ENCODE measurements at regions not wholly inside any gene's neighbourhood (a gene's known extent, or its start where the extent isn't known, plus 50 kb on each side); places are given as distances from the start of the nearest gene placed in this dataset.

- Histone ChIP-seq H3K4me2 (replicated peaks; ENCODE audit: low read depth, low read length, poor library complexity, severe bottlenecking) (no peak overlapping the region), H3K36me3 (replicated peaks in 1 of 2; ENCODE audit: control extremely low read depth in 1 of 2, control insufficient read depth in 1 of 2, extremely low read depth in 1 of 2, insufficient read depth in 2 of 2, low read length in 1 of 2) (no peaks in the 10 kb centered on the region), H3K27ac (ENCODE audit: low read length in 2 of 2) (no peak overlapping the region), H2AFZ (ENCODE audit: insufficient read depth, low read depth, low read length, poor library complexity, severe bottlenecking) (no peak overlapping the region), H3K9me3 (ENCODE audit: control extremely low read depth in 1 of 3, control insufficient read depth in 2 of 3, insufficient read depth in 1 of 3, low read length in 2 of 3) (no peaks in the 10 kb centered on the region), H3K4me3 (ENCODE audit: control extremely low read depth in 1 of 5, extremely low read depth in 1 of 5, insufficient read depth in 1 of 5, low read depth in 2 of 5, low read length in 4 of 5) (no peak overlapping the region), H3K79me2 (ENCODE audit: control insufficient read depth, insufficient read depth, low read length) (no peaks in the 10 kb centered on the region), H4K20me1 (ENCODE audit: control insufficient read depth, insufficient read depth, low read length, poor library complexity, severe bottlenecking) (no peaks in the 10 kb centered on the region), H3K27me3 (replicated peaks in 1 of 4; ENCODE audit: control extremely low read depth in 1 of 4, control insufficient read depth in 3 of 4, insufficient read depth in 4 of 4, low read length in 3 of 4) (no peaks in the 10 kb centered on the region), H3K4me1 (ENCODE audit: control insufficient read depth in 2 of 2, insufficient read depth in 2 of 2, low read length in 2 of 2) (no peaks in the 10 kb centered on the region), H3K9ac (ENCODE audit: low read length) (no peak overlapping the region)
- DNase-seq (no peak), ATAC-seq (ENCODE audit: low read depth) (no peak)
- TF ChIP-seq, protein P1, sequence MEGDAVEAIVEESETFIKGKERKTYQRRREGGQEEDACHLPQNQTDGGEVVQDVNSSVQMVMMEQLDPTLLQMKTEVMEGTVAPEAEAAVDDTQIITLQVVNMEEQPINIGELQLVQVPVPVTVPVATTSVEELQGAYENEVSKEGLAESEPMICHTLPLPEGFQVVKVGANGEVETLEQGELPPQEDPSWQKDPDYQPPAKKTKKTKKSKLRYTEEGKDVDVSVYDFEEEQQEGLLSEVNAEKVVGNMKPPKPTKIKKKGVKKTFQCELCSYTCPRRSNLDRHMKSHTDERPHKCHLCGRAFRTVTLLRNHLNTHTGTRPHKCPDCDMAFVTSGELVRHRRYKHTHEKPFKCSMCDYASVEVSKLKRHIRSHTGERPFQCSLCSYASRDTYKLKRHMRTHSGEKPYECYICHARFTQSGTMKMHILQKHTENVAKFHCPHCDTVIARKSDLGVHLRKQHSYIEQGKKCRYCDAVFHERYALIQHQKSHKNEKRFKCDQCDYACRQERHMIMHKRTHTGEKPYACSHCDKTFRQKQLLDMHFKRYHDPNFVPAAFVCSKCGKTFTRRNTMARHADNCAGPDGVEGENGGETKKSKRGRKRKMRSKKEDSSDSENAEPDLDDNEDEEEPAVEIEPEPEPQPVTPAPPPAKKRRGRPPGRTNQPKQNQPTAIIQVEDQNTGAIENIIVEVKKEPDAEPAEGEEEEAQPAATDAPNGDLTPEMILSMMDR (IDR thresholded peaks at IDR 0.05) = no peak
- TF ChIP-seq EZH2 (IDR thresholded peaks at IDR 0.05; ENCODE audit: borderline replicate concordance, insufficient read depth, low read depth, low read length, poor library complexity, severe bottlenecking) = no peak
- Mint-ChIP-seq H3K27me3 (no peaks in the 10 kb centered on the region), H3K27ac (no peak overlapping the region), H3K4me1 (no peaks in the 10 kb centered on the region), H3K4me3 (no peak overlapping the region), H3K9me3 (ENCODE audit: insufficient read depth) (no peaks in the 10 kb centered on the region)
- WGBS (ENCODE audit: insufficient coverage) = 93% methylated on average over 5 of the region's 8 CpGs
- ChIA-PET CTCF (no interaction called here), POLR2A (no interaction called here)
- intact Hi-C loops (cut with micrococcal nuclease) = no loop called here
Observed at GRCh38 chr5:17020678-17021601, 84.9 kb upstream of the MYO10 start.

DNA sequence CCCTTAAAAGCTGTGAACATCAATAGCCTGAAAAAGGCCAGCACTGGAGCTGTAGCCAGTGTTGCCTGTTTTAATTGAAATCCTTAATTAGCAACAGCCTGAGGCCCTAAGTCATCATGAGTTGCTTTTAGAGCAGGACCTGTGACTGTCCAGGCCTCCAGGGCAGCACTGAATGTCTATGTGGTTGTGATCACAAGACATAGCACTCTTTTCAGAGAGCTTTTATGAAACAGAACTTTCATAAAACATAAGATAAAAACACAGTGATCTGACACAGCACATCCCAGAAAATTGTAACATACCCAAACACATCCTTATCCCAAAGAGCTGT is 85.5 kb upstream of the MYO10 start:
- Mint-ChIP-seq H3K9me3 (ENCODE audit: insufficient read depth) (no peaks in the 10 kb centered on the region), H3K4me1 (no peaks in the 10 kb centered on the region), H3K27me3 (no peaks in the 10 kb centered on the region), H3K27ac (no peak overlapping the region), H3K4me3 (no peak overlapping the region)
- Histone ChIP-seq H3K4me1 (ENCODE audit: control insufficient read depth in 2 of 2, insufficient read depth in 2 of 2, low read length in 2 of 2) (no peaks in the 10 kb centered on the region), H3K9ac (ENCODE audit: low read length) (no peak overlapping the region), H2AFZ (ENCODE audit: insufficient read depth, low read depth, low read length, poor library complexity, severe bottlenecking) (no peak overlapping the region), H3K79me2 (ENCODE audit: control insufficient read depth, insufficient read depth, low read length) (no peaks in the 10 kb centered on the region), H3K9me3 (ENCODE audit: control extremely low read depth in 1 of 3, control insufficient read depth in 2 of 3, insufficient read depth in 1 of 3, low read length in 2 of 3) (no peaks in the 10 kb centered on the region), H3K4me2 (replicated peaks; ENCODE audit: low read depth, low read length, poor library complexity, severe bottlenecking) (no peak overlapping the region), H3K27me3 (replicated peaks in 1 of 4; ENCODE audit: control extremely low read depth in 1 of 4, control insufficient read depth in 3 of 4, insufficient read depth in 4 of 4, low read length in 3 of 4) (no peaks in the 10 kb centered on the region), H3K4me3 (ENCODE audit: control extremely low read depth in 1 of 5, extremely low read depth in 1 of 5, insufficient read depth in 1 of 5, low read depth in 2 of 5, low read length in 4 of 5) (no peak overlapping the region), H4K20me1 (ENCODE audit: control insufficient read depth, insufficient read depth, low read length, poor library complexity, severe bottlenecking) (no peaks in the 10 kb centered on the region), H3K27ac (ENCODE audit: low read length in 2 of 2) (no peak overlapping the region), H3K36me3 (replicated peaks in 1 of 2; ENCODE audit: control extremely low read depth in 1 of 2, control insufficient read depth in 1 of 2, extremely low read depth in 1 of 2, insufficient read depth in 2 of 2, low read length in 1 of 2) (no peaks in the 10 kb centered on the region)
- POLR2A ChIA-PET = no interaction called here
- ATAC-seq (ENCODE audit: low read depth) (no peak), DNase-seq (no peak)
- no peak for TF ChIP-seq EZH2 (IDR thresholded peaks at IDR 0.05; ENCODE audit: borderline replicate concordance, insufficient read depth, low read depth, low read length, poor library complexity, severe bottlenecking)
- TF ChIP-seq, protein P1 (IDR thresholded peaks at IDR 0.05) = no peak
- intact Hi-C loops (cut with micrococcal nuclease) = no loop called here
- CTCF ChIA-PET = no interaction called here
